ENCODE measurements at regions not wholly inside any gene's neighbourhood (a gene's known extent, or its start where the extent isn't known, plus 50 kb on each side); places are given as distances from the start of the nearest gene placed in this dataset.
"Not testable (repeated sequence)": the region's sequence is repeated elsewhere in the genome, so short reads cannot be mapped to it uniquely, and the experiment has no call there.

GRCh38 chr1:81738875-81739274, 61.9 kb upstream of the ADGRL2 start:
- 67% methylated on average over 1 of the region's 1 CpG for WGBS, 2 donors
- no peaks in the 10 kb centered on the region for H3K27me3 ChIP-seq
- no peak overlapping the region for H3K27ac ChIP-seq

DNA sequence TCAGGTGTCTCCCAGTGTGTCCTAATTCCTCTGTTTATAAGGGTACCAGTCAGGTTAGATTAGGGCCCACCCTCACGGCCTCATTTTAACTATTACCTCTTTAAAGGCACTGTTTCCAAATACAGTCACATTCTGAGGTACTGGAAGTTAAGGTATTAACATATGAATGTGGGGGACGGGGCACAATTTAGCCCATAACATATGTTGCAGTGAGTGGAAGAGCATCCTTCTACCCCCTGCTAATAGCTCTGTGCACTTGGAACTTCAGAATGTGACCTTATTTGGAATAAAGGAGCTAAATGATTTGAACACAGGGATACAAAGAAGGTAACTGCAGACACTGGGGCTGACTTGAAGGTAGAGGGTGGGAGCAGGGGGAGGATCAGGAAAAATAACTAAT, 67.3 kb upstream of the ADGRL2 start:
- H3K4me1 ChIP-seq: no peaks in the 10 kb centered on the region
- H3K9me3 ChIP-seq: no peaks in the 10 kb centered on the region
- TF ChIP-seq, protein P1, sequence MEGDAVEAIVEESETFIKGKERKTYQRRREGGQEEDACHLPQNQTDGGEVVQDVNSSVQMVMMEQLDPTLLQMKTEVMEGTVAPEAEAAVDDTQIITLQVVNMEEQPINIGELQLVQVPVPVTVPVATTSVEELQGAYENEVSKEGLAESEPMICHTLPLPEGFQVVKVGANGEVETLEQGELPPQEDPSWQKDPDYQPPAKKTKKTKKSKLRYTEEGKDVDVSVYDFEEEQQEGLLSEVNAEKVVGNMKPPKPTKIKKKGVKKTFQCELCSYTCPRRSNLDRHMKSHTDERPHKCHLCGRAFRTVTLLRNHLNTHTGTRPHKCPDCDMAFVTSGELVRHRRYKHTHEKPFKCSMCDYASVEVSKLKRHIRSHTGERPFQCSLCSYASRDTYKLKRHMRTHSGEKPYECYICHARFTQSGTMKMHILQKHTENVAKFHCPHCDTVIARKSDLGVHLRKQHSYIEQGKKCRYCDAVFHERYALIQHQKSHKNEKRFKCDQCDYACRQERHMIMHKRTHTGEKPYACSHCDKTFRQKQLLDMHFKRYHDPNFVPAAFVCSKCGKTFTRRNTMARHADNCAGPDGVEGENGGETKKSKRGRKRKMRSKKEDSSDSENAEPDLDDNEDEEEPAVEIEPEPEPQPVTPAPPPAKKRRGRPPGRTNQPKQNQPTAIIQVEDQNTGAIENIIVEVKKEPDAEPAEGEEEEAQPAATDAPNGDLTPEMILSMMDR (IDR thresholded peaks at IDR 0.05): no peak
- no peak for TF ChIP-seq POLR2A (IDR thresholded peaks at IDR 0.05)

More at GRCh38 chr1:81738875-81739274, 61.9 kb upstream of the ADGRL2 start:
- no peaks in the 10 kb centered on the region for H3K36me3 ChIP-seq
- H3K4me1 ChIP-seq: no peaks in the 10 kb centered on the region
- no peaks in the 10 kb centered on the region for H3K9me3 ChIP-seq
- TF ChIP-seq, protein P1 (IDR thresholded peaks at IDR 0.05): no peak
- TF ChIP-seq POLR2A (IDR thresholded peaks at IDR 0.05): no peak
- intact Hi-C loops (cut with DNase I): no loop called here
- DNase-seq: no peak
- H3K4me3 ChIP-seq: no peak overlapping the region

DNA sequence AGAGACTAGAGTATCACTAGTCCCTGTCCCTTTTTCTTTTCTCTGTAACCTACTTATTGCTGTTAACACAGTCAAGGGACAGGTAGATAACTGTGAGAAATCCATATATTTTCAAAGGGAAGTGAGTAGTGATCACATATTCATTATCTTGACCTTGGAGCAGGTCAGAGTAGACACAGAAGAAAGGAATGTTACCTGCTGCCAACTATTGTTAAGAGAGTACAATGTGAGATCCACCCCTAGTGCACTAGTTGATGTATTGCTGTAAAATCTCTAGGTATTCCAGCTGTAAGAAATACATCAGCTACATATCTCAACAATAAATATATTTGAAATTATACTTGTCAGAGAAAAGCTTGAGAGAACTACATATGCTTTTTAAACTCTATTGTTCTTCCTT, 68.7 kb upstream of the ADGRL2 start:
- H3K36me3 ChIP-seq: no peaks in the 10 kb centered on the region
- intact Hi-C loops (cut with DNase I): no loop called here
- no peaks in the 10 kb centered on the region for H3K4me1 ChIP-seq
- H3K27ac ChIP-seq: no peak overlapping the region
- DNase-seq: no peak
- H3K27me3 ChIP-seq: no peaks in the 10 kb centered on the region
- no peaks in the 10 kb centered on the region for H3K9me3 ChIP-seq
- no peak overlapping the region for H3K4me3 ChIP-seq
- no peak for TF ChIP-seq POLR2A (IDR thresholded peaks at IDR 0.05)
- TF ChIP-seq, protein P1 (IDR thresholded peaks at IDR 0.05): peak in 1 of 6 experiments; percentile 17

More for the DNA sequence above, 67.3 kb upstream of the ADGRL2 start:
- intact Hi-C loops (cut with DNase I): no loop called here
- WGBS, 2 donors: 83 to 85% methylated on average over 2 of the region's 2 CpGs
- Histone ChIP-seq H3K36me3 (no peaks in the 10 kb centered on the region), H3K4me3 (no peak overlapping the region), H3K27ac (no peak overlapping the region), H3K27me3 (no peaks in the 10 kb centered on the region)
- DNase-seq: no peak

GRCh38 chr1:81730881-81731280, 69.9 kb upstream of the ADGRL2 start:
- H3K27me3 ChIP-seq: no peaks in the 10 kb centered on the region
- 74 to 86% methylated on average over 1 of the region's 1 CpG for WGBS, 2 donors

DNA sequence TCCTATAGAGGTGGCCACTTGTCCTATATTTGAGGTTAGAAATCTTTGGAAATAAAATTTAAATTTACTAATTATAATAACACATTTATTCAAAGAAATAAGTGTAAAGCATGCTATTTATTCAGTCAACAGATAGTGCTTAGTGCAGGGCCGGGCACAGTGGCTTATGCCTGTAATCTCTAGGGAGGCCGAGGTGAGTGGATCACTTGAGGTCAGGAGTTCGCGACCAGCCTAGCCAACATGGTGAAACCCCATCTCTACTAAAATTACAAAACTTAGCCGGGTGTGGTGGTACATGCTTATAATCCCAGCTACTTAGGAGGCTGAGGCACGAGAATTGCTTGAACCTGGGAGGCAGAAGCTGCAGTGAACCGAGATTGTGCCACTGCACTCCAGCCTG, 70.4 kb upstream of the ADGRL2 start:
- H3K27ac ChIP-seq; DNase-seq; H3K4me1 ChIP-seq; H3K36me3 ChIP-seq; H3K4me3 ChIP-seq; H3K9me3 ChIP-seq; intact Hi-C loops (cut with DNase I); H3K27me3 ChIP-seq: not testable (repeated sequence)
- 78 to 82% methylated on average over 7 of the region's 7 CpGs for WGBS, 2 donors

More at GRCh38 chr1:81730881-81731280, 69.9 kb upstream of the ADGRL2 start:
- no peak overlapping the region for H3K4me3 ChIP-seq
- TF ChIP-seq POLR2A (IDR thresholded peaks at IDR 0.05): no peak
- TF ChIP-seq, protein P1 (IDR thresholded peaks at IDR 0.05): no peak
- H3K27ac ChIP-seq: no peak overlapping the region
- intact Hi-C loops (cut with DNase I): no loop called here
- H3K36me3 ChIP-seq: no peaks in the 10 kb centered on the region
- H3K9me3 ChIP-seq: no peaks in the 10 kb centered on the region
- no peak for DNase-seq
- no peaks in the 10 kb centered on the region for H3K4me1 ChIP-seq

GRCh38 chr1:81729818-81730217, 70.9 kb upstream of the ADGRL2 start:
- Histone ChIP-seq H3K27me3 (no peaks in the 10 kb centered on the region), H3K4me1 (no peaks in the 10 kb centered on the region), H3K27ac (no peak overlapping the region), H3K4me3 (no peak overlapping the region), H3K36me3 (no peaks in the 10 kb centered on the region), H3K9me3 (no peaks in the 10 kb centered on the region)
- WGBS, 2 donors: 88 to 92% methylated on average over 2 of the region's 2 CpGs
- intact Hi-C loops (cut with DNase I): no loop called here
- no peak for TF ChIP-seq POLR2A (IDR thresholded peaks at IDR 0.05)
- TF ChIP-seq, protein P1 (IDR thresholded peaks at IDR 0.05): no peak
- no peak for DNase-seq
